Endothelial cell of umbilical vein (primary cell): ENCODE measurements at regions not wholly inside any gene's neighbourhood (a gene's known extent, or its start where the extent isn't known, plus 50 kb on each side); places are given as distances from the start of the nearest gene placed in this dataset.

Source experiments
- BruUV-seq: library from RNA; stranded (reverse); fragments of 400-500 nt; replicated peaks from 2 replicates; lab custom pipeline; 2021; lab: Mats Ljungman, UMichigan
- CTCF ChIA-PET: fragments of 300-600, 350-600 bp; sonication (Branson Sonifier 250); formaldehyde crosslinking; loops from one replicate; lab custom pipeline; 2021; ENCODE audit warnings: antibody characterized with exemption, inconsistent platforms; lab: Charles Lee
- POLR2A ChIA-PET: fragments of 300-600, 350-600 bp; sonication (Branson Sonifier 250); formaldehyde crosslinking; loops from one replicate; lab custom pipeline; 2021; ENCODE audit warnings: antibody characterized with exemption, inconsistent platforms; lab: Charles Lee
- DNase-seq: peaks from one replicate; pipeline ENCODE4 v3.0.0-alpha.2; 2011; ENCODE audit warnings: low read depth, low spot score
- FAIRE-seq: peaks from 2 replicates; lab custom pipeline; 2011; peaks lifted over from hg19 to GRCh38; lab: Jason Lieb, UNC
- H2AFZ ChIP-seq: 2 replicates; pipeline ENCODE4 v1.6.0; 2012; ENCODE audit warnings: low read depth, low read length, control low read depth, inconsistent platforms
- H3K27ac ChIP-seq: 2 replicates; pipeline ENCODE4 v1.5.1; 2011; ENCODE audit warnings: low read depth, mild to moderate bottlenecking, control low read depth, low read length, moderate library complexity; ENCODE audit not compliant: insufficient read depth
- H3K27me3 ChIP-seq, 2 experiments: 2 replicates each; pipeline versions ENCODE4 v1.6.0 to v1.6.1; 2011; ENCODE audit warnings: low read length in 2 of 2, mixed read lengths in 1 of 2; ENCODE audit not compliant: control insufficient read depth in 2 of 2, insufficient read depth in 2 of 2
- H3K36me3 ChIP-seq, 2 experiments: 2 replicates in 1 of 2; 3 replicates in 1 of 2; pipeline ENCODE4 v1.5.1; 2011; ENCODE audit warnings: low read length in 2 of 2, mild to moderate bottlenecking in 1 of 2, moderate library complexity in 1 of 2; ENCODE audit not compliant: control insufficient read depth in 2 of 2, insufficient read depth in 2 of 2; ENCODE audit errors: extremely low read depth in 1 of 2
- H3K4me1 ChIP-seq: 3 replicates; pipeline ENCODE4 v1.5.1; 2011; ENCODE audit warnings: mild to moderate bottlenecking, low read length; ENCODE audit not compliant: control insufficient read depth, insufficient read depth; ENCODE audit errors: extremely low read depth
- H3K4me2 ChIP-seq: 2 replicates; pipeline ENCODE4 v1.6.1; 2011; ENCODE audit warnings: low read length, control low read depth, mixed read lengths; ENCODE audit not compliant: insufficient read depth
- H3K4me3 ChIP-seq, 3 experiments: fragments of 200-600 bp in 1 of 3; sonication (generic), shearing (Covaris generic) in 1 of 3; replicated peaks in 1 of 3; 2 replicates each; pipeline ENCODE4 v1.5.1; 2011 to 2016; ENCODE audit warnings: control low read depth in 3 of 3, low read length in 3 of 3, mild to moderate bottlenecking in 2 of 3, inconsistent platforms in 1 of 3, low read depth in 1 of 3, moderate library complexity in 1 of 3; ENCODE audit not compliant: insufficient read depth in 1 of 3
- H3K79me2 ChIP-seq: 2 replicates; pipeline ENCODE4 v1.6.0; 2012; ENCODE audit warnings: low read length, inconsistent platforms; ENCODE audit not compliant: control insufficient read depth, insufficient read depth
- H3K9ac ChIP-seq: replicated peaks from 2 replicates; pipeline ENCODE3; 2011; ENCODE audit warnings: low read length, control low read depth; ENCODE audit not compliant: insufficient read depth; ENCODE audit errors: extremely low read depth
- H3K9me1 ChIP-seq: replicated peaks from 3 replicates; pipeline ENCODE4 v1.6.0; 2011; ENCODE audit warnings: mild to moderate bottlenecking, low read length; ENCODE audit not compliant: control insufficient read depth, insufficient read depth; ENCODE audit errors: extremely low read depth
- H3K9me3 ChIP-seq: replicated peaks from 2 replicates; pipeline ENCODE4 v1.5.1; 2012; ENCODE audit warnings: low read length, inconsistent platforms; ENCODE audit not compliant: control insufficient read depth, insufficient read depth
- H4K20me1 ChIP-seq: replicated peaks from 2 replicates; pipeline ENCODE3; 2011; ENCODE audit warnings: mild to moderate bottlenecking, low read length; ENCODE audit not compliant: control insufficient read depth, insufficient read depth; ENCODE audit errors: extremely low read depth
- CTCF ChIP-seq, 2 donors: IDR thresholded peaks; 1 replicate in 1 of 2; 2 replicates in 1 of 2; pipeline ENCODE4 v1.5.1; 2011; ENCODE audit warnings: low read length in 2 of 2, mild to moderate bottlenecking in 2 of 2, moderate library complexity in 2 of 2, control low read depth in 1 of 2, inconsistent platforms in 1 of 2, low read depth in 1 of 2; ENCODE audit not compliant: insufficient read depth in 1 of 2; ENCODE audit errors: extremely low read depth in 1 of 2
- EZH2 ChIP-seq: IDR thresholded peaks from 2 replicates; pipeline ENCODE4 v1.6.1; 2012; ENCODE audit warnings: borderline replicate concordance, low read depth, mild to moderate bottlenecking, moderate library complexity, low read length, inconsistent platforms; ENCODE audit not compliant: severe bottlenecking
- FOS ChIP-seq: IDR thresholded peaks from 2 replicates; pipeline ENCODE4 v1.6.1; 2011; ENCODE audit warnings: mild to moderate bottlenecking, low read length, moderate library complexity, borderline replicate concordance; ENCODE audit not compliant: insufficient read depth
- GATA2 ChIP-seq: IDR thresholded peaks from 2 replicates; pipeline ENCODE4 v1.7.0; 2011; ENCODE audit warnings: low read depth, mild to moderate bottlenecking, moderate library complexity, mixed read lengths, low read length; ENCODE audit not compliant: insufficient read length, insufficient read depth
- JUN ChIP-seq: IDR thresholded peaks from 2 replicates; pipeline ENCODE4 v1.6.1; 2011; ENCODE audit warnings: borderline replicate concordance, low read depth; ENCODE audit not compliant: insufficient read length, insufficient read depth
- MAX ChIP-seq: IDR thresholded peaks from 2 replicates; pipeline ENCODE4 v1.6.1; 2011; ENCODE audit not compliant: insufficient read depth, insufficient read length
- MYC ChIP-seq: IDR thresholded peaks from one replicate; pipeline ENCODE4 v1.6.1; 2011; ENCODE audit warnings: mild to moderate bottlenecking, low read depth, low read length
- POLR2A ChIP-seq: IDR thresholded peaks from 2 replicates; pipeline ENCODE4 v1.6.1; 2012; ENCODE audit warnings: low read depth, mild to moderate bottlenecking, control low read depth, low read length
- POLR2AphosphoS5 ChIP-seq: IDR thresholded peaks from 2 replicates; pipeline ENCODE4 v1.6.1; 2012; ENCODE audit warnings: low read depth, mild to moderate bottlenecking, control low read depth, low read length, moderate library complexity; ENCODE audit not compliant: insufficient read depth
- dilution Hi-C: fragments of 300-500 bp; cut with MboI; formaldehyde crosslinking; loops from one replicate; pipeline ENCODE4 v1.15.0; 2019; ENCODE audit warnings: low sequenced_read_pairs; ENCODE audit not compliant: extremely low pct_ligation_motif_present
- intact Hi-C: fragments of 100-400 bp; cut with micrococcal nuclease; formaldehyde crosslinking; loops from one replicate; pipeline ENCODE4 v1.10.0; 2022

- Histone ChIP-seq H3K9me3 (no peaks in the 10 kb centered on the region), H3K36me3 (no peaks in the 10 kb centered on the region), H4K20me1 (no peaks in the 10 kb centered on the region), H2AFZ (no peak overlapping the region), H3K4me3 (no peak overlapping the region), H3K9me1 (no peaks in the 10 kb centered on the region), H3K4me2 (no peak overlapping the region), H3K4me1 (peaks cover 4% of the 10 kb centered on the region), H3K27me3 (peaks cover 0 to 5% of the 10 kb centered on the region in 2 experiments), H3K9ac (no peak overlapping the region), H3K27ac (no peak overlapping the region), H3K79me2 (no peaks in the 10 kb centered on the region)
- POLR2A ChIA-PET: no interaction called here
- no TSS peak for BruUV-seq
- TF ChIP-seq CTCF (IDR thresholded peaks at IDR 0.05; ENCODE audit: extremely low read depth in 1 of 2, insufficient read depth in 1 of 2, low read depth in 1 of 2, low read length in 2 of 2): no peak
- no peak for TF ChIP-seq POLR2AphosphoS5
- TF ChIP-seq POLR2A: no peak
- TF ChIP-seq JUN: no peak
- no peak for TF ChIP-seq MYC
- no peak for TF ChIP-seq FOS
- FAIRE-seq: no peak
- CTCF ChIA-PET: interaction anchor here (0.7 to 2.0 kb wide), 4 partner anchors 12 to 268 kb away, joined by 3 to 7 read pairs (median 5); partner anchors contain the start of gene ZNF438
- DNase-seq: no peak
- intact Hi-C loops: no loop called here
- dilution Hi-C loops: no loop called here
Observed at GRCh38 chr10:30763918-30764317, 134.4 kb upstream of the LYZL2 start.

GRCh38 chr10:30762620-30763019 is 133.1 kb upstream of the LYZL2 start:
- Histone ChIP-seq H3K9me1 (no peaks in the 10 kb centered on the region), H3K79me2 (no peaks in the 10 kb centered on the region), H4K20me1 (no peaks in the 10 kb centered on the region), H3K4me1 (peaks cover 4% of the 10 kb centered on the region), H3K4me3 (no peak overlapping the region), H3K27me3 (peaks cover 0 to 5% of the 10 kb centered on the region in 2 experiments), H2AFZ (no peak overlapping the region), H3K36me3 (no peaks in the 10 kb centered on the region), H3K27ac (no peak overlapping the region), H3K9ac (no peak overlapping the region), H3K9me3 (no peaks in the 10 kb centered on the region), H3K4me2 (no peak overlapping the region)
- dilution Hi-C loops (no loop called here), intact Hi-C loops (no loop called here)
- FAIRE-seq: no peak
- TF ChIP-seq POLR2AphosphoS5 (no peak), MYC (no peak), EZH2 (no peak), FOS (no peak), POLR2A (no peak), MAX (no peak), GATA2 (no peak), CTCF (IDR thresholded peaks at IDR 0.05; ENCODE audit: extremely low read depth in 1 of 2, insufficient read depth in 1 of 2, low read depth in 1 of 2, low read length in 2 of 2) (no peak), JUN (no peak)
- CTCF ChIA-PET: interaction anchor here (1.2 kb wide), 1 partner anchor 1008 kb away, joined by 4 read pairs; no protein-coding TSS in a partner anchor
- DNase-seq: no peak
- POLR2A ChIA-PET: no interaction called here
- BruUV-seq: no TSS peak
